Left renal cortex interstitium (tissue), 4 donors: ENCODE measurements at regions not wholly inside any gene's neighbourhood (a gene's known extent, or its start where the extent isn't known, plus 50 kb on each side); places are given as distances from the start of the nearest gene placed in this dataset.
"Not testable (repeated sequence)": the region's sequence is repeated elsewhere in the genome, so short reads cannot be mapped to it uniquely, and the experiment has no call there.

Source experiments
- DNase-seq, 4 donors: peaks; one replicate each; pipeline ENCODE4 v3.0.0-alpha.2; 2013; ENCODE audit warnings: low read depth in 4 of 4, low spot score in 2 of 4, missing footprints in 1 of 4

DNA sequence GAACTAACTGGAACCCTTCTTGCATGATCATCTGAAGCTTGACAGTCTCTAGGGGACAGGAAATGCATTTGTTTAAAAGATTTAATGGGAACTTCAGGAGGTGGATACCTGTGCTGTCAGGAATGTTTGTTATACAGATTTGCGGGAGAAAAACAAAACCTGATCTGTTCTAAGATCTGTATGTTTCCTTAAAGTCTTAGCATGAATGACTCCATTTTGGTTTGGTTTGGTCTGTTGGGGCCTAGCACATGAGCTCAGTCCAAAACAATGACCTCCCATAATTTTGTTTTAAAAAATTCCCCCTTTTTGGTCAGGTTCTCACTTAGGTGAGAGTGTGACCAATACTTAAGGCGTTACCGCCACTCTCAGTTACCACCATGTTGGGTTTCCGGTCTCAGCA is 138.7 kb downstream of the AKR1D1 start:
- DNase-seq = no peak

DNA sequence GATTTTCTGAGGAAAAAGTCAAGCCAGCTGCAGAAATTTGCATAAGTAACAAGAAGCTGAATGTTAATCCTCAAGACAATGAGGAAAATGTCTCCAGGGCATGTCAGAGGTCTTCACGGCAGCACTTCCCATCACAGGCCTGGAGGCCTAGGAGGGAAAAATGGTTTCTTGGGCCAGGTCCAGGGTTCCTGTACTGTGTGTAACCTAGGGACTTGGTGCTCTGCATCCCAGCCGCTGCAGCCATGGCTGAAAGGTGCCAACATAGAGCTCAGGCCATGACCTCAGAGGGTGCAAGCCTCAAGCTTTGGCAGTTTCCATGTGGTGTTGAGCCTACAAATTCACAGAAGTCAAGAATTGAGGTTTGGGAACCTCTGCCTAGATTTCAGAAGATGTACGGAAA is 144.1 kb downstream of the AKR1D1 start:
- not testable (repeated sequence) for DNase-seq

DNA sequence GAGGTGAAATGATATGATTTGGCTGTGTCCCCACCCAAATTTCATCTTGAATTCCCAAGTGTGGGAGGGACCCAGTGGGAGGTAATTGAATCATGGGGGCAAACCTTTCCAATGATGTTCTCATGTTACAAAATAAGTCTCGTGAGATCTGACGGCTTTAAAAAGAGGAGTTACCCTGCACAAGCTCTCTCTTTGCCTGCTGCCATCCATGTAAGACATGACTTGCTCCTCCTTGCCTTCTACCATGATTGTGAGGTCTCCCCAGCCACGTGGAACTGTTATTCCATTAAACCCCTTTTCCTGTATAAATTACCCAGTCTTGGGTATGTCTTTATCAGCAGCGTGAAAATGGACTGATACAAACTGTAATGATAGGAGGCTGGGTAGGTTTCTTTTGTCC is 145.1 kb downstream of the AKR1D1 start:
- DNase-seq = not testable (repeated sequence)

DNA sequence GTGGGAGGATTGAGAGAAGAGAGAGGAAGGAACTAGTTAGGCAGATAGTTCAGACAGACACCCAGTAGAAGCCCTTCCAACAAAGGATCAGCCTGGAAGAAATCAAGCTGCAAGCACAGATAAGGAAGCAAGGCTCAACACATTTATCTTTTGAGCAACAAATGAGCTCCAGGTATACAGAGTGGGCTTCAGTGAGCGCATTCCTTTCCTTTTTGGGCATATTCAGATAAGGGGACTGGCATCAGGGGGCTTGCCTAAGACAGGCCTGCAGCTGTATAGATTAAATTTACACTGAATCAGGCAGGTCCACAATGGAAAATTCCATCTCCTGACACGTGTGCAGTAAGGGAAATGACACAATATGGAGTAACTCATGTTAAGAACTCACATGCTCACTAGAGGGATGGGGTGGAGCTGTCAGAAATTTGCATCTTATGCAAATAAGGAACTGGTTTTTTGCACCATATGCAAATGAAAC is 147.2 kb downstream of the AKR1D1 start:
- no peak for DNase-seq

GRCh38 chr7:138226001-138226476 is 149.8 kb downstream of the AKR1D1 start:
- peak in 1 of 4 donors; percentile 47 for DNase-seq

DNA sequence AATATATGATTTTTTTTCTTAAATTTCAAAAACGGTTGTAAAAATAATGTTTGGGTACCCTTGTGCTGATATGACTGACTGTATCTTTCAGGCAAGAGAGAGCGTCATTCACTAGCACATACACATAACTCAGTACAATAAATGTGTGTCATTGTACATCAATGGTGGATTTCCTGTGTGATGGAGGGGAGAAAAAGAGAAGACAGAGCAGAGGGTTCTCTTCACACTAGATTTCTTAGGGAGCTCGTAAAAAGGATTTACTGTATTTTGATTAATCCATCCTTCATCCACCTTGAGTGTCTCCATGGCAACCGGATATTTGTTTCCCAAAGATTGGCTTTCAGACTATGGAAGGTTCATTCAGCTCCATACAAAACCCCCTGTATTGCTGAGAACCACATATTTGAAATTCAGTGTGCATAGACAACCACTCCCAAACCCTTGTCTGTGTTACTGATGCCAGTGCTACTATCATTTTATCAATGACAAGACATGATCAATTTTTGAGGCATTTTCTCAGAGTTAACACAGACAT is 150.6 kb downstream of the AKR1D1 start:
- DNase-seq = no peak

DNA sequence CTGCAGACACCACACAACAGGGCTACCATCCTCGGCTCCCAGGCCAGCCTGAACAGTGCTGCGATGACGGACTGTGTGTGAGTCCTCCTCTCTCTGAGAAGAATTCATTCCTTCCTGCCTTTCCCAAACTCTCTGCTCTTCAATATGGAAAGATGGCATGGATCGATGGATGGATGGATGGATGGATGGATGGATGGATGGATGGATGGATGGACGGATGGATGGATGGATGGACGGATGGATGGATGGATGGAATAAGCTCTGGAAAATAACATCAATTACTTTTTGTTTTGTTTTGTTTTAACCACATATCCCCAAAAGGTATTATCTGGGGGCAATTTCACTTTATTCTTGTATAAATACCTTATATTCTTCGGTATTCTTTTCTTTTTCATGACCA is 151.9 kb downstream of the AKR1D1 start:
- DNase-seq = no peak

- DNase-seq = no peak
Observed at GRCh38 chr7:138228769-138229168, 152.5 kb downstream of the AKR1D1 start.

DNA sequence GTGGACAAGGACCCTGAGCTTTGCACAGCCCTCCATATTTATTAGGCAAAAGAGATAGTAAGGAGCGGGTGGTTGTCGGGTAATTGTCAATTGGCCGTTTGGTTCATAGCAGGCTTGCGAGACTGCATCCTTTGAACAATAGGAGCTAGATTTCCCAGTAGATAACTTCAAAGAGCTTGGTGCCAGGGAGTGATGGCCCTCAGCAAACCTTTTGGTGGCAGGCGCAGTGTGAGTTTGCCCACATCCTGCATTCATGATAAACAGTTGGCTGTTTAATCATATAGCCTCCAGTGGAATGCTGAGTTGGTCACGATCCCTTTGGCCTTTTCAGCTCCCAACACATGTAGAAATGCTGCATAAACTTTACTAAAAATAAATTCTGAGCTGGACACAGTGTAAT is 156.9 kb downstream of the AKR1D1 start:
- no peak for DNase-seq

DNA sequence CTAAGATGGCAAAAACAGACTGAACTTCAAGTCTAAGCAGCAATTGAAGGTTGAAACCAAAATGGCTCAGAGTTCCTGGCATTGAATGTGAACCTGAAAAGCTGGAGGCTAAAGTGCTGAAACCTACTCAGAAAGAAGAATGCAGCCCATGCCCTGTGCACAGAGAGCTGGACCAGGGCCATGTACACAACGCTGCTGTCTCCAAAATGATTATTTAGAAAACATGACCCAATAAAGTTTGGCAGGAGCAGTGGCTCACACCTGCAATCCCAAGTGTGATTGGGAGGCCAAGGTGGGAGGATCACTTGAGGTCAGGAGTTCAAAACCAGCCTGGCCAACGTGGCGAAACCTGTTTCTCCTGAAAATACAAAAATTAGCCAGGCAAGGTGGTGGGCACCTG is 158.9 kb downstream of the AKR1D1 start:
- DNase-seq = no peak

DNA sequence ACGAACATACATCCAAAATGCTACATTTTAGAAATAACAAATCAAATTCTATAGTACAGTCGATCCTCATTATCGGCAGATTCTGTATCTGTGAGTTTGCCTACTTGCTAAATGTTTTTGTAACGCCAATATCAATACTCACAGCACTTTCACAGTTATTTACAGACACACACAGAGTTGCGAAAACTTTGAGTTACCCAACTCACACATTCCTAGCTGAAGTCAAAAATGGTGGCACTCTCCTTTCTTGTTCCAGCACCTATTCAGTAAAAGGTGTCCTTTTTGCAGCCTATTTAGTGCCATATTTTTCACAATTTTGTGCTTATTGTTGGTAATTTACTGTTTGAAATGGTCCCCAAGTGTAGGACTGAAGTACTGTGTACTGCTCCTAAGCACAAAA is 161.7 kb downstream of the AKR1D1 start:
- DNase-seq = no peak

GRCh38 chr7:138238734-138239659 is 162.7 kb downstream of the AKR1D1 start:
- no peak for DNase-seq

- no peak for DNase-seq
Observed at GRCh38 chr7:138243430-138243829, 167.2 kb downstream of the AKR1D1 start.

DNA sequence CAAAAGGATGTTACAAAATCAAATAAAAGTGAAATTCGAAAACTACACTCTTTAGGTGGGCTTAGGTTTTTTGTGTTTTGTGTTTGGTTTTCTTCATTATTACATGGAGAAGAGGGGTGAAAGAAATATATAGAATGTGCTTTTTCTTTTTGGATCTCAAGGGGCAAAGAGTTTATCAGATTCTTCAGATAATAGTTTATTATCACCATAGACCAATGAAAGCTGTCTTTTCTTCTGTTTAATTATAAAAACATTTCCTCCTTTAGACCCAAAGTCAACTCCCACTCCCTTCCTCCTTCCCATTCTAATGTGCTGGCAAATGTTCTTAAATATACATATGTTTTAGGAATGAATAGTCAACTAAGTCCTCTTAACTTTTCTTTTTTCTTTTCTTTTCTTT is 167.6 kb downstream of the AKR1D1 start:
- no peak for DNase-seq

GRCh38 chr7:138244606-138245005 is 168.3 kb downstream of the AKR1D1 start:
- DNase-seq = no peak

DNA sequence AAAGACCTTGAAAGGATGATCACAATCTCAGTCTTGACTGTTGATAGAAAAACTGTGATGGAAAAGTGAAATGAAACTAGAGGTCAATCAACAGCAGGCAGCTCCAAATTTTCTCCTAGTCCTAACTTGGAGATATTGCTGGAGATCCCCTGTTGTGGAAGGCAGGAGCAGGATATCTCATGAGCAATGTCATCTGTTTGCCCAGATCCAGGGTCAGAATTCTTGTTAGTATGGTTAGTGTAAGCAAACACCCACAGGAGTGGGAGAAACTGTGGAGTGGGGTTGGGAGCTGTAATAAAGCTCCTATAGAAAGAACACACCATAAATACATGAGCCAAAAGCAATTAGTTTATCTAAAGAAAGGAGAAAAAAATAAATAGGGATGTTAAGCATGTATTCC is 169.0 kb downstream of the AKR1D1 start:
- DNase-seq = no peak

DNA sequence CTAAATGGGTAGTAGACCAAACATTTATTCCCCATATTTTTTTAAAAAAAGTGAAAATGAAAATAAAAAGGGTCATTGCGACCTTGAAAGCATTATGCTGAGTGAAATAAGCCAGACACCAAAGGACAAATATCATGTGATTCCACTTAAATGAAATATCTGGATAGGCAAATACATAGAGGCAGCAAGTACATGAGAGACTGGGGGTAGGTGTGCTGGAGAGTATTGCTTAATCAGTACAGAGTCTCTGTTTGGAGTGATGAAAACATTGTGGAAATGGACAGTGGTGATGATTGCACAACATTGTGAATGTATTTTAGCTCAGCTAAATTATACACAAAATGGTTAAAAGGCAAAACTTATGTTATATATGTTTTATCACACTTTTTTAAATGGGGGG is 169.4 kb downstream of the AKR1D1 start:
- DNase-seq = no peak

DNA sequence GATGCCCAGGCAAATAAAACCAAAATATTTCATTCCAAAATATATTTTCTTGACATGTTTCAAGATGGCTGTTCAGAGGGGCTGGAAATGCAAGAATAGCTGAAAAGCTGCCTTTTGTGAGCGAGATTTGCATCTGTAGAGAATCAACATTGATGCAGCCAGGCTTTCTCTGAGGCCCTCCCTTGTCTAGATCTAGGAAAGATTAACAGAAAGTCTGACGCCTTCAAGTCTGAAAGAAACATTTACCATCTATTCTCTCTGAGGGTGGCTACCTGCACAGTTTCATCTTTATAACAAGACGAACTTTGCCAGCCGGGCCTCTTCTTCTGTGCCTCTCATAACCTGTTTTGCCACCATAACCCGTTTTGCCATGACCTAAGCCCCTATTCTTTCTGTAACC is 170.2 kb downstream of the AKR1D1 start:
- DNase-seq = no peak

DNA sequence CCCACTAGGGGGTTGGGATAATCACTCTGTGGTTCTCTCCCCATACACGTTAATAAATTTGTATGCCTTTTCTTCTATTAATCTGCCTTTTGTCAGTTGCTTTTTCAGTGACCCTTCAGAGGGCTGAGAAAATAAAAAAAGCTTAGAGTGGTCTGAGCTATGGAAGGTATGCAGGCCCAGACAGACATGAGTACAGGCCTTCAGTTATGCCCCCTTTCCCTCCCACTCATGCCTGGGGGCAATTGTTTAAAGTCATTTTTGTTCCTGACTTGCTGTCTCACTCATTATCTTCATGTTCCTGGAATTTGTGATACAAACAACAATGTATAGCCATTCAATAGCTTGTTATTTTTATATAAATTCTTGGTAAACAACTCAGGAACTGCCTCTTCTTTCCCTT is 170.8 kb downstream of the AKR1D1 start:
- DNase-seq = no peak

- DNase-seq = no peak
Observed at GRCh38 chr7:138247568-138248333, 171.5 kb downstream of the AKR1D1 start.

GRCh38 chr7:138248609-138249008 is 172.3 kb downstream of the AKR1D1 start:
- DNase-seq = no peak
